H9 (cell line): ENCODE measurements at regions not wholly inside any gene's neighbourhood (a gene's known extent, or its start where the extent isn't known, plus 50 kb on each side); places are given as distances from the start of the nearest gene placed in this dataset.

Experiments
- DNase-seq: peaks from one replicate; pipeline ENCODE4 v3.0.0-alpha.2; 2017
- H2AFZ ChIP-seq: one replicate; pipeline ENCODE4 v1.6.1; 2013; ENCODE audit warnings: mild to moderate bottlenecking, low read length, control low read depth, moderate library complexity
- H2AK5ac ChIP-seq: 2 replicates; pipeline ENCODE4 v1.6.1; 2013; ENCODE audit warnings: low read length, control low read depth, mixed read lengths; ENCODE audit not compliant: insufficient read length
- H2BK120ac ChIP-seq: one replicate; pipeline ENCODE4 v1.6.1; 2013; ENCODE audit warnings: low read depth, mild to moderate bottlenecking, low read length, control low read depth, inconsistent platforms; ENCODE audit not compliant: poor library complexity, severe bottlenecking
- H2BK12ac ChIP-seq: 2 replicates; pipeline ENCODE4 v1.6.1; 2013; ENCODE audit warnings: low read length, control low read depth, mixed read lengths, low read depth; ENCODE audit not compliant: insufficient read length
- H2BK15ac ChIP-seq: 2 replicates; pipeline ENCODE4 v1.6.1; 2013; ENCODE audit warnings: low read depth, low read length, control low read depth
- H2BK20ac ChIP-seq: one replicate; pipeline ENCODE4 v1.6.1; 2013; ENCODE audit warnings: low read depth, mild to moderate bottlenecking, low read length, control low read depth, inconsistent platforms; ENCODE audit not compliant: poor library complexity, severe bottlenecking
- H2BK5ac ChIP-seq: 2 replicates; pipeline ENCODE4 v1.6.1; 2013; ENCODE audit warnings: low read length, control low read depth, mixed read lengths; ENCODE audit not compliant: insufficient read length
- H3K14ac ChIP-seq: 2 replicates; pipeline ENCODE4 v1.6.1; 2013; ENCODE audit warnings: low read length, control low read depth; ENCODE audit not compliant: insufficient read depth
- H3K18ac ChIP-seq: 2 replicates; pipeline ENCODE4 v1.6.1; 2013; ENCODE audit warnings: low read depth, mild to moderate bottlenecking, mixed read lengths, low read length, control low read depth; ENCODE audit not compliant: insufficient read length
- H3K23ac ChIP-seq: 2 replicates; pipeline ENCODE4 v1.6.1; 2013; ENCODE audit warnings: low read length, control low read depth, mixed read lengths, low read depth; ENCODE audit not compliant: insufficient read length
- H3K23me2 ChIP-seq: 2 replicates; pipeline ENCODE4 v1.6.1; 2013; ENCODE audit warnings: low read depth, mild to moderate bottlenecking, mixed read lengths, low read length, control low read depth; ENCODE audit not compliant: insufficient read length, poor library complexity, severe bottlenecking
- H3K27ac ChIP-seq: 2 replicates; pipeline ENCODE4 v1.5.1; 2013; ENCODE audit warnings: low read length, control low read depth, mixed read lengths, low read depth; ENCODE audit not compliant: insufficient read length
- H3K27me3 ChIP-seq: 2 replicates; pipeline ENCODE4 v1.6.1; 2013; ENCODE audit warnings: low read length, control low read depth, inconsistent platforms; ENCODE audit not compliant: insufficient read depth
- H3K4ac ChIP-seq: 2 replicates; pipeline ENCODE4 v1.6.1; 2013; ENCODE audit warnings: low read depth, mild to moderate bottlenecking, control low read depth, inconsistent platforms, low read length, moderate library complexity
- H3K4me1 ChIP-seq: 2 replicates; pipeline ENCODE4 v1.6.1; 2013; ENCODE audit warnings: low read length, control low read depth, inconsistent platforms; ENCODE audit not compliant: insufficient read depth
- H3K4me2 ChIP-seq: 2 replicates; pipeline ENCODE4 v1.6.1; 2013; ENCODE audit warnings: low read length, control low read depth, mixed read lengths; ENCODE audit not compliant: insufficient read length, insufficient read depth
- H3K56ac ChIP-seq: 2 replicates; pipeline ENCODE4 v1.6.1; 2013; ENCODE audit warnings: low read depth, mild to moderate bottlenecking, mixed read lengths, low read length, control low read depth; ENCODE audit not compliant: insufficient read length
- H3K79me1 ChIP-seq: 2 replicates; pipeline ENCODE4 v1.6.1; 2013; ENCODE audit warnings: low read depth, mild to moderate bottlenecking, moderate library complexity, low read length, control low read depth, inconsistent platforms; ENCODE audit not compliant: insufficient read depth, poor library complexity, severe bottlenecking
- H3K79me2 ChIP-seq: 2 replicates; pipeline ENCODE4 v1.6.1; 2013; ENCODE audit warnings: low read length, control low read depth, inconsistent platforms; ENCODE audit not compliant: insufficient read depth
- H3K9ac ChIP-seq: 2 replicates; pipeline ENCODE4 v1.6.1; 2013; ENCODE audit warnings: low read length, control low read depth, mixed read lengths; ENCODE audit not compliant: insufficient read length; ENCODE audit errors: extremely low read depth
- H3K9me3 ChIP-seq: one replicate; pipeline ENCODE4 v1.6.1; 2013; ENCODE audit warnings: low read depth, low read length, inconsistent platforms; ENCODE audit not compliant: control insufficient read depth
- H3T11ph ChIP-seq: one replicate; pipeline ENCODE4 v1.6.1; 2013; ENCODE audit warnings: mild to moderate bottlenecking, low read length, control low read depth, inconsistent platforms
- H4K20me1 ChIP-seq: one replicate; pipeline ENCODE4 v1.6.1; 2013; ENCODE audit not compliant: control insufficient read depth, insufficient read length, insufficient read depth
- H4K5ac ChIP-seq: 2 replicates; pipeline ENCODE4 v1.6.1; 2013; ENCODE audit warnings: low read depth, mild to moderate bottlenecking, mixed read lengths, low read length, control low read depth; ENCODE audit not compliant: insufficient read length
- H4K8ac ChIP-seq: replicated peaks from 2 replicates; pipeline ENCODE4 v1.6.1; 2013; ENCODE audit warnings: low read length, control low read depth, mixed read lengths, low read depth; ENCODE audit not compliant: insufficient read length
- H4K91ac ChIP-seq: 2 replicates; pipeline ENCODE4 v1.6.1; 2013; ENCODE audit warnings: low read depth, mild to moderate bottlenecking, moderate library complexity, mixed read lengths, low read length, control low read depth; ENCODE audit not compliant: insufficient read length
- H3K27ac Mint-ChIP-seq, 3 experiments: 2 replicates in 2 of 3; 3 replicates in 1 of 3; pipeline ENCODE4 v1.8.0; 2020 to 2021; ENCODE audit warnings: mixed read lengths in 3 of 3, mild to moderate bottlenecking in 1 of 3, moderate library complexity in 1 of 3
- H3K27me3 Mint-ChIP-seq: 2 replicates; pipeline ENCODE4 v1.8.0; 2021; ENCODE audit warnings: low read depth, mild to moderate bottlenecking, moderate library complexity, mixed read lengths
- H3K36me3 Mint-ChIP-seq, 3 experiments: 2 replicates in 2 of 3; 3 replicates in 1 of 3; pipeline ENCODE4 v1.8.0; 2020 to 2021; ENCODE audit warnings: low read depth in 3 of 3, mixed read lengths in 3 of 3; ENCODE audit not compliant: insufficient read depth in 1 of 3
- H3K4me1 Mint-ChIP-seq, 2 experiments: 2 replicates each; pipeline ENCODE4 v1.8.0; 2020; ENCODE audit warnings: mixed read lengths in 2 of 2
- H3K4me3 Mint-ChIP-seq, 2 experiments: 2 replicates in 1 of 2; 3 replicates in 1 of 2; pipeline ENCODE4 v1.8.0; 2020 to 2021; ENCODE audit warnings: mild to moderate bottlenecking in 2 of 2, mixed read lengths in 2 of 2, moderate library complexity in 1 of 2
- H3K9me3 Mint-ChIP-seq, 2 experiments: 2 replicates in 1 of 2; 3 replicates in 1 of 2; pipeline ENCODE4 v1.8.0; 2020; ENCODE audit warnings: mild to moderate bottlenecking in 2 of 2, mixed read lengths in 2 of 2, moderate library complexity in 1 of 2
- CTCF ChIP-seq: fragments of 200-600 bp; sonication (generic); conservative IDR thresholded peaks from 3 replicates; pipeline ENCODE4 v1.8.0; 2021; ENCODE audit warnings: antibody characterized with exemption, mild to moderate bottlenecking
- WGBS: extraction: QIAGEN DNeasy Blood & Tissue Kit; methylation state at CpG from one replicate; pipeline ENCODE4 v1.1.7; 2013; ENCODE audit warnings: missing lambda C conversion rate, low lambda C conversion rate, mixed read lengths; ENCODE audit not compliant: insufficient read length; ENCODE audit errors: extremely low coverage; 5-methylcytosine and 5-hydroxymethylcytosine counted together

DNA sequence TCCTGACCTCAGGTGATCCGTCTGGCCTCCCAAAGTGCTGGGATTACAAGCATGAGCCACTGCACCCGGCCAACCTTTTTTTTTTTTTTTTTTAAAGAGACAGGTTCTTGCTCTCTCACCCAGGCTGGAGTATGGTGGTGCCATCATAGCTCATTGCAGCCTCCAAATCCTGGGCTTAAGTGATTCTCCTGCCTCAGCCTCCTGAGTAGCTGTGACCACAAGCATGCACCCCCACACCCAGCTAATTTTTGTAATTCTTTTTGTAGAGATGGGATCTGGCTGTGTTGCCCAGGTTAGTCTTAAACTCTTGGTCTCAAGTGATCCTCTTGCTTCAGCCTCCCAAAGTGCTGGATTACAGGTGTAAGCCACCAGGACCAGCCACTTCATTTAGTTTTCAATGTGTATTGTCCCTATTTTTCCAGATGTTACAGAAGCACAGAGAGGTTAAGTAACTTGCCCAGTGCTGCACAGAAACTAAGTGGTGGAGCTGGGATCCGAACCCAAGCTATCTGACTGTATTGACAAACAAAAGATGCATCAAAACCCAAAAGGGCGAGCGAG, 55.6 kb upstream of the GRK3 start:
- no peaks in the 10 kb centered on the region for H3K79me2 ChIP-seq
- no peaks in the 10 kb centered on the region for H3K9me3 ChIP-seq
- Mint-ChIP-seq H3K27me3 (no peaks in the 10 kb centered on the region), H3K4me3 (no peak overlapping the region), H3K4me1 (peaks cover 21 to 24% of the 10 kb centered on the region in 2 experiments), H3K27ac (no peak overlapping the region; a peak in 1 of 7 replicates), H3K36me3 (peaks cover 3 to 5% (median 3%) of the 10 kb centered on the region in 3 experiments; a peak in 5 of 7 replicates), H3K9me3 (no peaks in the 10 kb centered on the region)
- H2AK5ac ChIP-seq, result no peak overlapping the region
- no peak overlapping the region for H2BK12ac ChIP-seq
- no peak for DNase-seq
- no peak overlapping the region for H2BK5ac ChIP-seq
- H3K4ac ChIP-seq, result no peak overlapping the region
- TF ChIP-seq CTCF, result no peak
- H3K79me1 ChIP-seq, result no peaks in the 10 kb centered on the region
- no peak overlapping the region for H3T11ph ChIP-seq
- peaks cover 3% of the 10 kb centered on the region; the same call in 1 of the 2 replicates for H3K4me1 ChIP-seq
- no peak overlapping the region for H2AFZ ChIP-seq
- no peak overlapping the region for H3K14ac ChIP-seq
- H3K27me3 ChIP-seq, result no peaks in the 10 kb centered on the region
- no peak overlapping the region for H3K9ac ChIP-seq
- H3K4me2 ChIP-seq, result no peak overlapping the region
- no peaks in the 10 kb centered on the region for H4K20me1 ChIP-seq
- no peak overlapping the region for H2BK15ac ChIP-seq
- no peak overlapping the region for H4K5ac ChIP-seq
- H2BK20ac ChIP-seq, result no peak overlapping the region
- WGBS, result no CpG with 5 or more reads among the region's 5 CpGs
- H2BK120ac ChIP-seq, result no peak overlapping the region
- H3K23me2 ChIP-seq, result no peaks in the 10 kb centered on the region
- no peak overlapping the region for H4K91ac ChIP-seq
- H4K8ac ChIP-seq, result no peak overlapping the region
- H3K27ac ChIP-seq, result no peak overlapping the region
- no peak overlapping the region for H3K18ac ChIP-seq
- no peak overlapping the region for H3K23ac ChIP-seq
- no peak overlapping the region for H3K56ac ChIP-seq
